ENCODE measurements at regions not wholly inside any gene's neighbourhood (a gene's known extent, or its start where the extent isn't known, plus 50 kb on each side); places are given as distances from the start of the nearest gene placed in this dataset.

GRCh38 chr6:104349191-104349590, 510.5 kb downstream of the HACE1 start:
- TF ChIP-seq CTCF (IDR thresholded peaks at IDR 0.05): no peak

- TF ChIP-seq CTCF (IDR thresholded peaks at IDR 0.05): no peak
These were observed 515.5 kb downstream of the HACE1 start for GRCh38 chr6:104344223-104344622.

- TF ChIP-seq CTCF (IDR thresholded peaks at IDR 0.05): no peak
These were observed 527.4 kb downstream of the HACE1 start for GRCh38 chr6:104332364-104332763.

- no peak for TF ChIP-seq CTCF (IDR thresholded peaks at IDR 0.05)
These were observed 533.3 kb downstream of the HACE1 start for GRCh38 chr6:104326173-104327001.

GRCh38 chr6:104325341-104326172, 534.2 kb downstream of the HACE1 start:
- peak; percentile 72 for TF ChIP-seq CTCF (IDR thresholded peaks at IDR 0.05)

- TF ChIP-seq CTCF (IDR thresholded peaks at IDR 0.05): no peak
These were observed 535.4 kb downstream of the HACE1 start for GRCh38 chr6:104324301-104324700.

GRCh38 chr6:104322841-104323240, 536.9 kb downstream of the HACE1 start:
- TF ChIP-seq CTCF (IDR thresholded peaks at IDR 0.05): no peak
